ENCODE measurements at regions not wholly inside any gene's neighbourhood (a gene's known extent, or its start where the extent isn't known, plus 50 kb on each side); places are given as distances from the start of the nearest gene placed in this dataset.

DNA sequence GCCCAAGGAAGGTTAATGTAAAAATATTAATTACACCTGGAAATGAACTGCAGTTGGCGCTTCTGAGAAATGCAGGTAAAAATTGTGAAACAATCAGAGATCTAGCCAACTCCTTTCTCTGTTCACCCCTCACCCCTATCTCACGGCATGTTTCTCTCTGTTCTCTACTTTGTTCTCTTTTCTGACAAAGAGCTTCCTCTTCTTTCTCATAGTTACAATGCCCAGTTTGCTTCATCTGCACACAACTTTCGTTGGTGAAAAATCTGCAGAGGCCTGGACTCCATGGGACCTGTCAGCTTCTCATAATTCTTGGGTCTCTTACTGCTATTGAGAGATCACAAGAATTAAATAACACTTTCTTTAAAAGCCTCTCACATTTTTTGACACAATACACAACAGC, 212.9 kb upstream of the LRRN1 start:
- TF ChIP-seq, protein P1, sequence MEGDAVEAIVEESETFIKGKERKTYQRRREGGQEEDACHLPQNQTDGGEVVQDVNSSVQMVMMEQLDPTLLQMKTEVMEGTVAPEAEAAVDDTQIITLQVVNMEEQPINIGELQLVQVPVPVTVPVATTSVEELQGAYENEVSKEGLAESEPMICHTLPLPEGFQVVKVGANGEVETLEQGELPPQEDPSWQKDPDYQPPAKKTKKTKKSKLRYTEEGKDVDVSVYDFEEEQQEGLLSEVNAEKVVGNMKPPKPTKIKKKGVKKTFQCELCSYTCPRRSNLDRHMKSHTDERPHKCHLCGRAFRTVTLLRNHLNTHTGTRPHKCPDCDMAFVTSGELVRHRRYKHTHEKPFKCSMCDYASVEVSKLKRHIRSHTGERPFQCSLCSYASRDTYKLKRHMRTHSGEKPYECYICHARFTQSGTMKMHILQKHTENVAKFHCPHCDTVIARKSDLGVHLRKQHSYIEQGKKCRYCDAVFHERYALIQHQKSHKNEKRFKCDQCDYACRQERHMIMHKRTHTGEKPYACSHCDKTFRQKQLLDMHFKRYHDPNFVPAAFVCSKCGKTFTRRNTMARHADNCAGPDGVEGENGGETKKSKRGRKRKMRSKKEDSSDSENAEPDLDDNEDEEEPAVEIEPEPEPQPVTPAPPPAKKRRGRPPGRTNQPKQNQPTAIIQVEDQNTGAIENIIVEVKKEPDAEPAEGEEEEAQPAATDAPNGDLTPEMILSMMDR (IDR thresholded peaks at IDR 0.05) = no peak
- no peaks in the 10 kb centered on the region for H3K9me3 Mint-ChIP-seq (ENCODE audit: low read depth)
- H3K27me3 Mint-ChIP-seq (ENCODE audit: low read depth) = no peaks in the 10 kb centered on the region
- H3K27ac Mint-ChIP-seq (ENCODE audit: unreplicated experiment) = no peak overlapping the region
- H3K4me1 Mint-ChIP-seq (ENCODE audit: low read depth) = no peaks in the 10 kb centered on the region
- DNase-seq (ENCODE audit: low spot score) = no peak
- H3K4me3 Mint-ChIP-seq (ENCODE audit: unreplicated experiment) = no peak overlapping the region
- H3K36me3 Mint-ChIP-seq (ENCODE audit: low read depth) = no peaks in the 10 kb centered on the region

DNA sequence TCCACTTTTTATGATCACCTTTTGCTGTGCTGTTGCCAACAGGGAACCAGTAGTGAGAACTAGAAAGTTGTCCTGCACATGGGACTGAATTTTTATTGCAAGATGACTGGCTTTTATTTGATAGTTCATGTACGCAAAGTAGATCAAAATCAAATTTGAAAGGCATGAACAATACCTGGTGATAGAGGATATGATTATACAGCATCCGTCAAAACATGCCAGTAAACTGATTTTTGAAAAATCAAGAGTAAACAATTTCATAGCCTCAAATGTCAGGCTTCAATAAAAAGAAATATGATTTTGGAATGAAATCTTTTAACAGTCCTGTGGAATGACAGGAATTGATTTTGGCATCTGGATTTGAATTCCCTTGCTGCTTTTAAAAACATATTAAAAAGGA, 219.6 kb upstream of the LRRN1 start:
- Mint-ChIP-seq H3K27me3 (ENCODE audit: low read depth) (no peaks in the 10 kb centered on the region), H3K36me3 (ENCODE audit: low read depth) (no peaks in the 10 kb centered on the region)

DNA sequence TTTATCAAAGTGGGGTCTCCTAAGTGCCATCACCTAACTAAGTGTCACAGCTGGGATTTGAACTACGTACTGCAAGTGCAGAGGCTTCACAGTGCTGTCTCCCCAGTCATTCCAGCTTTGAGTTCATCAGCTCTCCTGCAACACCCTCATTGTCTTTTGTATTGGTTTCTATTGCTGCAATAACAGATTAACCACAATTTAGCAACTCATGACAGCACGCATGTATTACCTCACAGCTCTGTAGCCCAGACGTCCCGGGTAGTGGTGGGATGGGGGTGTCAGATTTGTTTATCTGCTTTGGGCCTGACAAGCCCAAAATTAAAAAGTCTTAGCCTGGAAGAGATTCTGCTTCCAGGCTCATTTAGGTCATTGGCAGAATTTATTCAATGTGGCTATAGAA, 220.5 kb upstream of the LRRN1 start:
- Mint-ChIP-seq H3K4me1 (ENCODE audit: low read depth) (peaks cover 2% of the 10 kb centered on the region), H3K27me3 (ENCODE audit: low read depth) (no peaks in the 10 kb centered on the region), H3K9me3 (ENCODE audit: low read depth) (no peaks in the 10 kb centered on the region), H3K36me3 (ENCODE audit: low read depth) (no peaks in the 10 kb centered on the region), H3K27ac (ENCODE audit: unreplicated experiment) (no peak overlapping the region), H3K4me3 (ENCODE audit: unreplicated experiment) (no peak overlapping the region)
- DNase-seq (ENCODE audit: low spot score) = no peak
- TF ChIP-seq, protein P1 (IDR thresholded peaks at IDR 0.05) = no peak

More for the DNA sequence above, 219.6 kb upstream of the LRRN1 start:
- no peak overlapping the region for H3K4me3 Mint-ChIP-seq (ENCODE audit: unreplicated experiment)
- H3K4me1 Mint-ChIP-seq (ENCODE audit: low read depth) = no peaks in the 10 kb centered on the region
- no peak for DNase-seq (ENCODE audit: low spot score)
- no peaks in the 10 kb centered on the region for H3K9me3 Mint-ChIP-seq (ENCODE audit: low read depth)
- TF ChIP-seq, protein P1 (IDR thresholded peaks at IDR 0.05) = no peak
- no peak overlapping the region for H3K27ac Mint-ChIP-seq (ENCODE audit: unreplicated experiment)

DNA sequence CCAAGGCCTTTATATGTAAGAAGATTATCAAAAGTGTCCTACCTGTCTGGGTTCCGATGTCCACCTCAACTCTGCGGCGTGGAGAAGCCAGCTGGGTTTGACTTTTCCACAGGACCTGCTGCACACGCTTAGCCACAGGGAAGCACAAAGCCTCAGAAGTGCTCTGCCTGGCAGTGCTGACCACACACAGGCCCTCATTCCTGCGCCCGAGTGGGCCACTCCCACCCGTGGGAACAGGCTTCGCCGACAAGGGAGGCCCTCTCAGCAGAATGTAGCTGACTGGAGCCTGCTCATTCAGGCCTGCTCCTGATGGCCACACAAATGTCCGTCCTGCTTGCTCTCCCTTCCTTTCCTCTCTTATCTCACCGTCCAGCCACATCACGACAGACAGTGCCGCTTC, 221.4 kb upstream of the LRRN1 start:
- no peaks in the 10 kb centered on the region for H3K36me3 Mint-ChIP-seq (ENCODE audit: low read depth)

DNA sequence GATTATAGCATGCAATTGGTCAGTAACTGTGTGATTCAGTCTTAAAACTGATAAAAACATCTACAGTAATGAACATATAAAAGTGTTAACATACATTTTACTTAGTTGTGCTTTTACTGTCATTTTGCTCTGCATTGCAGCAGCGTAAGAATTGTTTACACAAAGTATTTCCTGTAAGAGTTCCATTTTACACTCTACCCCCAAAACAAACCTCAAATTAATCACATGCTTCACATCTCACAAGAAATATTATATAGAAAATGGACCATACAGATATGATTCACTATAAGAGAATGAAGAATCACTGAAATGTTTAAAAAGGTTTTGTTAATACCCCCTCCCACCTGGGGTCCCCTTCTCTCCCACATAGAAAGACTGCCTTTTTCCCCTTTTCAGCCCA, 225.9 kb upstream of the LRRN1 start:
- no peaks in the 10 kb centered on the region for H3K27me3 Mint-ChIP-seq (ENCODE audit: low read depth)
- TF ChIP-seq, protein P1 (IDR thresholded peaks at IDR 0.05) = no peak
- H3K4me3 Mint-ChIP-seq (ENCODE audit: unreplicated experiment) = no peak overlapping the region
- DNase-seq (ENCODE audit: low spot score) = no peak
- peak overlapping the region; percentile 49 for H3K27ac Mint-ChIP-seq (ENCODE audit: unreplicated experiment)
- H3K9me3 Mint-ChIP-seq (ENCODE audit: low read depth) = no peaks in the 10 kb centered on the region
- peaks cover 1% of the 10 kb centered on the region for H3K36me3 Mint-ChIP-seq (ENCODE audit: low read depth)
- peaks cover 12% of the 10 kb centered on the region for H3K4me1 Mint-ChIP-seq (ENCODE audit: low read depth)

More for the DNA sequence above, 221.4 kb upstream of the LRRN1 start:
- TF ChIP-seq, protein P1 (IDR thresholded peaks at IDR 0.05) = no peak
- H3K4me3 Mint-ChIP-seq (ENCODE audit: unreplicated experiment) = no peak overlapping the region
- H3K4me1 Mint-ChIP-seq (ENCODE audit: low read depth) = peaks cover 11% of the 10 kb centered on the region
- DNase-seq (ENCODE audit: low spot score) = no peak
- no peak overlapping the region for H3K27ac Mint-ChIP-seq (ENCODE audit: unreplicated experiment)
- H3K9me3 Mint-ChIP-seq (ENCODE audit: low read depth) = no peaks in the 10 kb centered on the region
- no peaks in the 10 kb centered on the region for H3K27me3 Mint-ChIP-seq (ENCODE audit: low read depth)

Measured in chondrocyte (in vitro differentiated cells).